Esophagus squamous epithelium (tissue), 4 donors: ENCODE measurements at regions not wholly inside any gene's neighbourhood (a gene's known extent, or its start where the extent isn't known, plus 50 kb on each side); places are given as distances from the start of the nearest gene placed in this dataset.

Source experiments
- POLR2A ChIP-seq, 4 donors: fragments of 450-650 bp; IDR thresholded peaks; one replicate each; pipeline ENCODE4 v1.6.1; 2017; ENCODE audit warnings: antibody characterized with exemption in 4 of 4, mild to moderate bottlenecking in 4 of 4, moderate library complexity in 3 of 4
- TF ChIP-seq, protein P1 (sequence below), 6 experiments: fragments of 450-650 bp in 4 of 6; fragments of 200-600 bp in 2 of 6; sonication (generic) in 2 of 6; IDR thresholded peaks; one replicate each; pipeline ENCODE4 v1.5.1; 2016 to 2019; ENCODE audit warnings: antibody characterized with exemption in 6 of 6, mild to moderate bottlenecking in 4 of 6, moderate library complexity in 4 of 6

- TF ChIP-seq, protein P1, sequence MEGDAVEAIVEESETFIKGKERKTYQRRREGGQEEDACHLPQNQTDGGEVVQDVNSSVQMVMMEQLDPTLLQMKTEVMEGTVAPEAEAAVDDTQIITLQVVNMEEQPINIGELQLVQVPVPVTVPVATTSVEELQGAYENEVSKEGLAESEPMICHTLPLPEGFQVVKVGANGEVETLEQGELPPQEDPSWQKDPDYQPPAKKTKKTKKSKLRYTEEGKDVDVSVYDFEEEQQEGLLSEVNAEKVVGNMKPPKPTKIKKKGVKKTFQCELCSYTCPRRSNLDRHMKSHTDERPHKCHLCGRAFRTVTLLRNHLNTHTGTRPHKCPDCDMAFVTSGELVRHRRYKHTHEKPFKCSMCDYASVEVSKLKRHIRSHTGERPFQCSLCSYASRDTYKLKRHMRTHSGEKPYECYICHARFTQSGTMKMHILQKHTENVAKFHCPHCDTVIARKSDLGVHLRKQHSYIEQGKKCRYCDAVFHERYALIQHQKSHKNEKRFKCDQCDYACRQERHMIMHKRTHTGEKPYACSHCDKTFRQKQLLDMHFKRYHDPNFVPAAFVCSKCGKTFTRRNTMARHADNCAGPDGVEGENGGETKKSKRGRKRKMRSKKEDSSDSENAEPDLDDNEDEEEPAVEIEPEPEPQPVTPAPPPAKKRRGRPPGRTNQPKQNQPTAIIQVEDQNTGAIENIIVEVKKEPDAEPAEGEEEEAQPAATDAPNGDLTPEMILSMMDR (IDR thresholded peaks at IDR 0.05), result no peak
- TF ChIP-seq POLR2A (IDR thresholded peaks at IDR 0.05), result no peak
Observed at GRCh38 chr1:194230351-194231144, 1044.1 kb upstream of the B3GALT2 start.
